GM19455 (cell line): ENCODE measurements at regions not wholly inside any gene's neighbourhood (a gene's known extent, or its start where the extent isn't known, plus 50 kb on each side); places are given as distances from the start of the nearest gene placed in this dataset.
"Not testable (repeated sequence)": the region's sequence is repeated elsewhere in the genome, so short reads cannot be mapped to it uniquely, and the experiment has no call there.

Source experiments
- ATAC-seq: cut with Tn5 transposase; IDR thresholded peaks from one replicate; pipeline ENCODE4 v1.9.1; 2021; ENCODE audit not compliant: unreplicated experiment

DNA sequence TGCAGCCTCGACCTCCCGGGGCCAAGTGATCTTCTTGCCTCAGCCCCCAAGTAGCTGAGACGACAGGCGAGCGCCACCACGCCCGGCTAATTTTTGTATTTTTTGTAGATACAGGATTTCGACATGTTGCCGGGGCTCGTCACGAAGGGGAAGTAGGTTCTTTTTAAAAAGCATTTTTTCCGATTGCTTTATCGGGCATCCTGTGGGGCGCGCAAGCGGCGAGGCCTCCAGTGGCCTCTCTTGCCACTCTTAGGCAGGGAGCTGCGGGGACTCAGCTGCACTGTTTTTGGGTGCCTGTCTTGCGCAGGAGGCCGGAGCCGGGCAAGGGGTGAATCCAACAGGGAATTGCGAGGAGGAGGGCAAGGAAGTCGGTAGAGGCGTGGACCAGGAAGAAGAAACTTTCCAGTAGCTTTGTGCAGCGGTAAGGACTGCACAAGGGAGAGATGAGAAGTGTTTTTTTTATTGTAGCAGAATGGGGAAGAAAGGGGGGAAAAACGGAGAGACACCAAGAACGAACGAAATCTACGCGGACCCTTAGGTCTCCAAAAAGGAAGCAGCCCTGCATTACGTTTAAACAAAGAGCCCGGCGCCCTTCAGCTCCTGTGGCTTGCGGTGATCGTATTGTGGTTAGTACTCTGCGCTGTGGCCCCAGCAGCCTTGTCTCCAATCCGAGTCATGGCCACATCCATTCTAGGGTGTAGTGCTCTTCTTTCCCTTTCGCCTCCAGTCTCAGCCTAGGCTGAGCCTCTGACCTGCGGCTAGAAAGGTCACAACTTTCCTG lies 164.8 kb downstream of the PPIAL4G start:
- no peak for ATAC-seq

GRCh38 chr1:148317288-148317985 lies 165.4 kb upstream of the NBPF11 start:
- no peak for ATAC-seq

- ATAC-seq: peak; percentile 85
Measured at GRCh38 chr1:148315071-148315811, 163.2 kb upstream of the NBPF11 start.

GRCh38 chr1:148310807-148311206 lies 158.7 kb upstream of the NBPF11 start:
- no peak for ATAC-seq

DNA sequence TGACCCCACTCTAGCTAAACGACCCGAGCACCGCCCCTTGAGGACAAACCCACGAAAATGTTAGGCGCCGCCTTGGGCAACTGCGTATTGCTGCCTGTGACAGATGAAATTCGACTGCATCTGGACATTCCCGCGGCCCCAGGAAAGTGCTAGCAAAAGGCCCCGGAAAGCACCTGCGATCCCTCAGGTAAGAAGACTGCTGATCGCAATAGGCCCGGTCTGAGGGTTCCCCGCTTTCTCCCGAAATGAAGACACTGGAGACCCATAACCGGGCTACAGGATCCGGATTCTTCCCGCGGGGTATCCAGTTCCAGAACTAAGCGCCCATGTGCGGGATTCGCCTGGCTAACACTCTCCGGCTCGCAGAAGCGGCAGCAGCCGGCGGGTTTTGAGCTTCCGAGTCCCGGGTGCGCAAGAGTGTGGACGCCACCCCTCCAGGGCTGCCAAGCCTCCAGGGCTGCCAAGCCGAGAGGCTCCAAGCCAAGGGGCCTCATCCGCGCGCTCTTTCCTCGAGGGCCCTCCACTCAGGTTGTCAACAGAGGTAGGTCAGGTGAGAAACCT lies 157.9 kb upstream of the NBPF11 start:
- ATAC-seq: no peak

DNA sequence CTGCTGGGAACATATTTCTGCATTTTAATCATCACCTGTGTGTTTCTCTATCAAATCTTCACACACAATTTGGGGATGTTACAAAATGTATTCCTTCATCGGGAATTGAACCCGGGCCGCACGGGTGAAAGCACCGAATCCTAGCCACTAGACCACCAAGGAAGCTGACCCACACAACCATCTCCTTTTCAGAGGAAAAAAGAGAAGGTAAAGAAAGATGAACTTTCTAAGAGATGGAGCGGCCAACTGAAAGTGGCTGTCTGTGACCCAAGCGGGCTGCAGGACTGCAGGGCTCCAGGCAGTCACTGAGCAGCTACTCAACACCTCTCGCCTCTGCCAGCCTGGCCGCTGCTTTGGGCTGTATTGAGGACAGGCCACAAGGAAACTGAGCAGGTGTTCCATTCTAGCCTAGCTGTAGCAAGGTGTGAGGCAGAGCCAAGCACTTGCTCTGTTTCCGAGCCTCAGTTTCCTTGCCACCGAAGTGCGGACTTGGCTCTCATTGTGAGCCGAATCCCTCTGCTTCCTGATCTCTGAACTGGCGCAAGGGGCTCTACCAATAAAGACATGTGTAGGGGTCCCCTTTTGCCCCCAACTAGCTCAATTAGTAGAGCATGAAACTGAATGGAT lies 156.9 kb upstream of the NBPF11 start:
- no peak for ATAC-seq

DNA sequence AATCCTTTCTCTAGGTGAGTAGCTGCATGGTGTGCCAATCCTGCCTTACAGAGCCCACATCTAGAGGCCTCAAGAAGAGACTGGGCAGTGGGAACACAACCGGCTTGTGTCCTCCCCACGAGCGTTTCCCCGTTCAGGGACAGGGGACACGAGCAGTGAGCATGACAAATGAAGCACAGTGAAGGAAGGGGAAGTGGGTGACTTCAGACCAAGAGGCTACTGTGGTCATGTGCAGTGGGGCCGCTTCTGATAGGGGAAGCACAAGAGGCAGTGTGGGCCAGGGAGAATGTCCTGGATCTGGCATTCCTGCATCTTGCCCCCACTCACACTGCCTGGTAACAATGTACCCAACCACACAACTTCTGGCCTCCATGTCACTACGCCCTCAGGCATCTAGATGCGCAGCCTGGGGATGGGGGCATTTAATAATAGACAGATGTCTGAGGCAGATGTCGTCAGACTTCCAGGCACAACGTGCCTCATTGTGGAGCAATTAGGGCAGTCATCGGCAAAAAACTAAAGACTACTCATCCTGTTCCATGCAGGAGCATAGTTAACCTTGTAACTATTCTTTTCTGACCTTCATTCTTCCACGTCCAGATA lies 155.6 kb upstream of the NBPF11 start:
- no peak for ATAC-seq

DNA sequence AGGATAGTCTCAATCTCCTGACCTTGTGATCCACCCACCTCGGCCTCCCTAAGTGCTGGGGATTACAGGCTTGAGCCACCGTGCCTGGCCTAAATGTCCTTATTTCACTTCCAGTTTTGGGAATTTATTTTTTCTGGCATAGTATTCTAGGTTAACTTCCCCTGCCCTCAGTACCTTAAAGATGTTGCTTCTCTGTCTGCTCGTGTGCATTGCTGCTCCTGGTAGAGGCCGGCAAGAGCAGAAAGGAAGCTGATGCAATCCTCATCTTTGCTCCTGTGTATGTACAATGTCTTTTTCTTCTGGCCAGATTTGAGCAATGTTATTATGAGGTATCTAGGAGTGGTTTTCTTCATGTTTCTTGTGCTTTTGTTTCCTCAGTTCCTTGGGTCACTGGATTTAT lies 152.9 kb upstream of the NBPF11 start:
- not testable (repeated sequence) for ATAC-seq

- ATAC-seq: not testable (repeated sequence)
Measured at GRCh38 chr1:148302586-148303364, 150.7 kb upstream of the NBPF11 start.

DNA sequence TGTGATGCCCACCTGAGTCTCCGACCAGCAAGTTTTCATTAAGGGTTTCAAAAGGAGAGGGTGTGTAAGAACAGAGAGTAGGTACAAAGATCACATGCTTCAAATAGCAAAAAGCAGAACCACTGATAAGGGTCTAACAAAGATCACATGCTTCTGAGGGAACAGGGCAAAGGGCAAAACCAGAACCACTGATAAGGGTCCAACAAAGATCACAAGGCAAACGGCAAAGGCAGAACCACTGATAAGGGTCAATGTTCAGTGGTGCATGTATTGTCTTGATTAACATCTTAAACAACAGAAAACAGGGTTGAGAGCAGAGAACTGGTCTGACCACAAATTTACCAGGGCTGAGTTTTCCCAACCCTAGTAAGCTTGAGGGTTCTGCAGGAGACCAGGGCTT lies 145.8 kb upstream of the NBPF11 start:
- not testable (repeated sequence) for ATAC-seq

DNA sequence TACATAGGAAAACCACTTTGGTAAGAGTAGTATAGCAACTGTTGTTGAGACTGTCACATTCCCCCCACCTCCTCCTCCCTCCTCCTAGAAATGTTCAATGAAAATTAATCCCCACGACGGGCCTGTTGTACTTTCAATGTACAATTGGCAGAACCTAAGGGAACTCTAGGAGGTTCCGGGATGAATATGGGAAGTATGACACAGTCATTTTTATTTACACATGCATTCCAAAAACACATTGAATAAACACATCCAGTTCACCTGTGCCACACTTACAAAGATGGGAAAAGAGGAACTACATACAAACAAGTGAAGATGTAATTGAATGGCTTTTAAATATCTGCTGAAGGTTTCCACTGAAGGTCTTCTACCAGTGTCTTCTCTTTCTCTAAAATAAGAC lies 144.4 kb upstream of the NBPF11 start:
- ATAC-seq: no peak

GRCh38 chr1:148294116-148294807 lies 142.2 kb upstream of the NBPF11 start:
- no peak for ATAC-seq

DNA sequence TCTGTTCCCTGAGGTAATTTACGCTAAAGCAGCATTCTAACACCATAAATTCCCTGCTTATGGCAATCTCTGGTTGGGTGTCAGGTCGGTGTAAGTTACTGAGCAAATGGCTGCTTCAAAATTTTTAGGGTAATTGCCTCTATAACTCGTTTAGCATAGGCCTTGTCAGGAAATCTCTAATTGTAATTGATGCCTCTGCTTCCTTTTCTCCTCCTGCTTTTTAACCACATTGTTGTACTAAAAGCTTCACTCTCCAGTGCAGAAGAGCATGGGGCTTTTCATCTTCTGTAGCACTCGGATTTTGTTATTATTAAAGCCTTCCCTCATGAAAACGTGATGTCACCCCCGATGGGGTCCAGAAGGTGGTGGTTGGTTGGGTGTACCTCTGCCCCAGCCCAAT lies 141.6 kb upstream of the NBPF11 start:
- ATAC-seq: no peak

- no peak for ATAC-seq
Measured at GRCh38 chr1:148292915-148293314, 140.8 kb upstream of the NBPF11 start.

DNA sequence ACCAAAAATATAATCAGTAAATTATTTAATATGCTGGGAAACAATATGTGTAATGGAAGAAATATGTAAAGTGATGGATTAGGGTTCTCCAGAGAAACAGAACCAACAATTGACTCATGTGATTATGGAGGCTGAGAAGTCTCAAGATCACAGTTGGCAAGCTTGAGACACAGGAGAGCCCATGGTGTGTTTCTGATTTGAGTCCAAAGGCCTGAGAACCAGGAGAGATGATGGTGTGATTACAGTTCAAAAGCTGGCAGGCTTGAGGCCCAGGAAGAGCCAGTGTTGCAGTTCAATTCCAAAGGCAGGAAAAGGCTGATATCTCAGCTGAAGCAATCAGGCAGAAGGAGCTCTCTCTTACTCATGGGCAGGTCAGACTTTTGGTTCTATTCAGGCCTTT lies 138.8 kb upstream of the NBPF11 start:
- no peak for ATAC-seq

DNA sequence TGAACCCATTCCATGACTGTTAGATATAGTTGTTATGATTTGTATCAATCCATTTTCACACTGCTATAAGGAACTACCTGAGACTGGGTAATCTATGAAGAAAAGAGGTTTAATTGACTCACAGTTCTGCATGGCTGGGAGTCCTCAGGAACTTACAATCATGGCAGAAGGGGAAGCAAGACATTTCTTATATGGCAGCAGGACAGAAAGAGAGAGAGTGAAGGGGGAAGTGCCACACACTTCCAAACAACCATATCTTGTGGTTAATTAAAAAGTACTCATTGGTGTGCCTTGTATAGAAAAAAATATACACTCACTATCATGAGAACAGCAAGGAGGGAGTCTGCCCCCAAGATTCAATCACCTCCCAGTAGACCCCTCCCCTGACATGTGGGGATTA lies 137.6 kb upstream of the NBPF11 start:
- ATAC-seq: no peak

DNA sequence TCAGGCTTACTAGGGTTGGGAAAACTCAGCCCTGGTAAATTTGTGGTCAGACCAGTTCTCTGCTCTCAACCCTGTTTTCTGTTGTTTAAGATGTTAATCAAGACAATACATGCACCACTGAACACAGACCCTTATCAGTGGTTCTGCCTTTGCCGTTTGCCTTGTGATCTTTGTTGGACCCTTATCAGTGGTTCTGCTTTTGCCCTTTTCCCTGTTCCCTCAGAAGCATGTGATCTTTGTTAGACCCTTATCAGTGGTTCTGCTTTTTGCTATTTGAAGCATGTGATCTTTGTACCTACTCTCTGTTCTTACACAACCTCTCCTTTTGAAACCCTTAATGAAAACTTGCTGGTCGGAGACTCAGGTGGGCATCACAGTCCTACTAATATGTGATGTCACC lies 133.9 kb upstream of the NBPF11 start:
- ATAC-seq: not testable (repeated sequence)

GRCh38 chr1:148280831-148281572 lies 128.9 kb upstream of the NBPF11 start:
- not testable (repeated sequence) for ATAC-seq
